GM18858 (cell line): ENCODE measurements at regions not wholly inside any gene's neighbourhood (a gene's known extent, or its start where the extent isn't known, plus 50 kb on each side); places are given as distances from the start of the nearest gene placed in this dataset.

Source experiments
- ATAC-seq: cut with Tn5 transposase; IDR thresholded peaks from one replicate; pipeline ENCODE4 v1.9.1; 2021; ENCODE audit not compliant: unreplicated experiment

DNA sequence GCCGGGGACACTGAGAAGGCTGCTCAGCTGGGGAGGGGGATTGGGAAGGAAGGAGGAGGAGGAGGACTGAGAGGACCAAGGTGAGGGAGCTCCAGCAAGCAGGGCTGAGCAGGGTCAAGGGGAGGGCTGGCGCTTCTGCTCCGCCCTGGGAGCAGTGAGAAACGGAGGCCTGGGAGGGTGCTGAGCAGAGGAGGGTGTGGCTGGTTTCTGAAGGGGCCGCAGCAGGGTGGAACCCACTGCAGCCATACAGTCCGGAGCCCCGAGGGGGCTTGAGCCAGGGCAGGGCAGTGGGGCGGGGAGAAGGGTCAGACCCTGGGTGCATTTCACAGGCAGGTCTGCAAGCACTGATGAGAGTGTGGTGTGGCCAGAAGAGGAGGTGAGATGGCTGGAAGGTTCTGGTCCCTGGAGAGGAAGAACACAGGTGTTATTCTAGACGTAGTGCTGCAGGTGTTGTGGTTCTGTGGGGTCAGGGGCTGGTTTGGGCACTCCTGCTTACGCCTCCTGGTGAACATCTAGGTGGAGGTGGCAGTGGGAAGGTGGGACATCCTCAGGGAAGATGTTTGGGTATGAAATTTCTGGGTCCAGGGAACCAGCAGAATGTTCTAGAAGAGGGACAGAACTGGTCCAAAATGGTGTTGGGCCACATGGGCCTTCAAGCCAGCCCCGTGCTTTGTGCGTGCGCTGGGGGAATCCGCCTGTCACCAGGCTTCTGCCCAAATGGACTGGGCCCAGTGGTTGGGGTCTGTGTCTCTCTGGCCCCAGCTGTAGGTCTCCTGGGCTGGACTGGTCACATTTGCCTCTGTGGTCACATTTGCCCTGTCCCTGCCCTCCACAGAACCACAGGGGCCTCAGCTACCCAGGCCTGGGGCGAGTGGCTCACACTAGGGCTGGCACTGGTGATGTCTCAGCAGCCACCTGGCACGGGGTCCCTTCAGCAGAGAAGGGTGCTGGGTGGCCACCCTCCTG is 714.7 kb downstream of the BRD1 start:
- no peak for ATAC-seq

GRCh38 chr22:49112176-49112575 is 715.5 kb downstream of the BRD1 start:
- ATAC-seq, result no peak

GRCh38 chr22:49111085-49111484 is 716.6 kb downstream of the BRD1 start:
- ATAC-seq, result no peak

DNA sequence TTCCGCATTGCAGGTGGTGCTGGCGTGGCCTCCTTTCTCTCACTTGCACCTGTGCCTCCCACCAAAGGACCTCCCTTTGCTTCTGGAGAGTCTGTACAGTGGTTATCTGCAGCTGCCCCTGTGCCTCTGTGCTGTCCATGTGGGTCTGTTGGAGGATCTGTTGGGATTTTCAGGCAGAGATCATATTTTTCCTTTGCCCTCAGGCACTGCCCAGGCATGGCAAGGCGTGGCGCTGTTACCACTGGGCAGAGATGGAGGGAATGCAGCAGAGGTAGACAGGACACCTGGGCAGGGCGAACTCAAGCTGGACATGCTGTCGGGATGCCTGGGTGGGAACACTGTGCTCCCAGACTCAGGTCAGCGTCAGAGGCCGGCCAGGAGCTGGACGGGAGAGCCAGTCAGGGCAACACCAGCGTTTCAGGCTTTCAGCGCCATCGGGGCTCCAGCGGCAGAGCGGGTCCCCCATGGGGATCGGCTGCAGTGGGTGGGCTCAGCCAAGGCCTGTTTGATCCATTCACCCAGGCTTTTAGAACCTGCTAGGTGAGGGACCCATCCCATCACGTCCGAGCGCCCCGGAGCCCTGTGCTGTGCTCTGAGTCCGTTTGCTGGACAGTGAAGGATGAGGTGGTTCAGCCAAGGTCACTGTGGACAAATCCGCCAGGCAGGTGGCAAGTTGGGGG is 718.9 kb downstream of the BRD1 start:
- ATAC-seq, result no peak

GRCh38 chr22:49107961-49108530 is 719.6 kb downstream of the BRD1 start:
- ATAC-seq, result no peak

DNA sequence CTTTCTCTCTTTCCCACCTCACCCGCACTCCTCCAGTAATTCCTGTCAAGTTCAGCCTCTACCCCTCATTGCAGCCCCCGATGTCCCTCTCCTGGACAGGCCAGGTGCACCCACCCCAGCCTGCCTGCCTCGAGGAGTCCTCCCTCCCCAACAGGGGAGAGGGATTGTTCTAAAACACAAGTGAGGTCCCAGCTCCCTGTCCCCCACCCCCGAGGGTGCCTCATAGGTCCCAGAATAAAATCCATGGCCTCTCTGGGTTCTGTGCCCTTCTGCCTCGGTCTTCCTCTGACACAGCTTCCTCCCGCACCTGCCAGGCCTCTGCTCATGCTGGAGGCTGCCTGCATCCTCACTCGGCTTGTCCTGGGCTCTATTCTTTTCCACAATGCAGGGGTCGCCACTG is 720.1 kb downstream of the BRD1 start:
- ATAC-seq, result no peak

DNA sequence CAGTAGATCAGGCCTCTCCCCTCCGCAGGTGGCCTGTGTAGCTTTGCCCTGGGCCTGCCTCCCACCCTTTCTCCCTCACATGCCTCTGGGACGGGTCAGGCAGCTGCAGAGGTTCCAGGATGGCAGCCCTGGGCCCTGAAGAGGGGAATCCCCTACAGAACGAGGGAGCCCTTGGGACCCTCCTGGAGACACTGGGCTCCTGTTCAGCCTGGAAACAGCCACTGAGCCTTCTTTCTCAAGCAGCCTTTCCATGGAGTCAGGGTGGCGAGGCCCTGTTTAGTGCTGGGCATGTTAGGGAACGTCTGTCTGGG is 720.9 kb downstream of the BRD1 start:
- no peak for ATAC-seq

GRCh38 chr22:49106096-49106841 is 721.4 kb downstream of the BRD1 start:
- ATAC-seq, result no peak

DNA sequence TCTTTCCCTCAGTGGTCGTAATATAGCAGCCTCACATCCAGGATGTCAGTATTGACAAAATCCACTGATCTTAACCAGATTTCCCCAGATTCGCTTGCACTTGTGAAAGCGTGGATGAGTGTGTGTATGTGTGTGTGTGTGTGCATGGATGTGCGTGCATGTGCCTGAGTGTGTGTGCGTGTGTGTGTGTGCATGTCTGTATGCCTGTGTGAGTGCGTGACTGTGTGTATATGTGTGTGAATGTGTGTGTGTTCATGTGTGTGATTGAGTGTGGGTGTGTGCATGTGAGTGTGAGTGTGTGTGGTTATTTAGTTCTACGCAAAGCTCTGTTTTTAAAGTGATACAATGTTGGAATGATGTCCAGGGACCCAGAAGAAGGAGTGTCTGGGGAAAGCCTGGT is 723.2 kb downstream of the BRD1 start:
- no peak for ATAC-seq

DNA sequence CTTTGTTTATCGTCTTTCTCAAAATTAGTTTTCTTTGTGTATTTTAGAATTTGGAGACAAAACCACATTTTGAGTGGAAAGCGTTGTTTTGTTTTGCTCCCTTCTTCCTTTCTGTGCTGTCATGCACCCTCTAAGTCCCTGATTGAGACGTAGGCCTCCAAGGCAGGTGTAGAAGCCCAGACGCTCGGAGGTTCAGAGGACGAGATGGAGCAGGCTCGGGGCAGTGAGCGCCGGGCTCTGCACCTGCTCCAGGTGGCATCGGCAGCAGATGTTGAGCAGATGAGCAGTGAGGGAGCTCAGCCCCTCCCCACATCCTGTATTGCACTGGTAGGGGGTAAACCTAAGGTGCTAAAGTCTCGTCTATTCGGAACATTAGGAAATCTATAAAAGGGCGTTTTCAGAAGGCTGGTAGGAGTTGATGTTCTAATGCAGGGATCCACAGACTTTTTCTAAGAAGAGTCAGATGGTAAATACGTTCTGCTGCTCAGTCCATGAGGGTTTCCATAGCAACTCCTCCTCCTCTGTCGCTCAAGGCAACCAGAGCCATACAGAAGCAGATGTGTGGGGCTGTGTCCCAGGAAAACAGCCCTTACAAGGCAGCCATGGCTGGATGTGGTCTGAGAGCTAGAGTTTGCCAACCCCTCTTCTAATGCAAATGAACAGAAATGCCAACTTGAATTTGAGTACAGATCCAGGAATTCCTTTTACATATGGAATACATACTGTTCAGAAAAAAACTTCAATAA is 724.2 kb downstream of the BRD1 start:
- ATAC-seq, result no peak

- ATAC-seq, result no peak
Observed at GRCh38 chr22:49102367-49102766, 725.3 kb downstream of the BRD1 start.

DNA sequence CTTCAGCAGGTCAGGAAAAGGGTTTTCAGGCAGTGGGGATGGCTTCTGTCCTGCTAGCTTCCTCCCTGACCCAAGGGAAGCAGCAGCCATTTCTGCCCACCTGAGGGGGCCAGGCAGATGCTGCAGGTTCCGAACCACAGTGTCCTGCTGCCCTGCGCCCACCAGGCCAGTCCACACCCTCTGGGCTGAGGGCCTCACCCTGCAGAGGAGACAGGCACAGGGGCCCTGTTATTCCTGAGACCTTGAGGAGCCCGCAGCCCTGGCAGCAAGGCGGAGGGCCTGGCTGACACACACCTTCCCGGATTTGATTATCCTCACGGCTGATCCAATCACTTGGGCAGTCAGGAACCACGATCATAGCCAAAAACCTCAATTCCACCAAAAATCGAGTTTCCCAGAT is 725.8 kb downstream of the BRD1 start:
- ATAC-seq, result no peak

DNA sequence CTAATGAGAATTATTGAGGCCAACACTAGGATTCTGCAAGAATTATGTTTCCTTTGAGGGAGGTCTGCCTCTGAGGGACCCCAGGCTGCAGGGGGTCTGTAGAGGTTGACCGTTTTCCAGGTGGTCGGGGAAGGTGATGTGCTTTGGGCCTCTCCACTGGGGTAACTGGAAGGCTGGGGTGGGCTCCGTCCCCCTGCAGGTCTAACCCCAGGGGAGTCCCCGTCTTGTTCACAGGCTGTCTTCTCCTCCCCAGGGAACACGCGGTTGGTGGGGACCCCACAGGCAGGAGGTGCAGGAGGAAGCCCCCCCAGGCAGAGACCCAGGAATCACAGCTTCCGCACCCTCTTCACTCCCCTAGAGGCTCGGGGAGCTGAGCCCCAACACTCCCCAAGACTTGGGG is 726.4 kb downstream of the BRD1 start:
- ATAC-seq, result no peak

DNA sequence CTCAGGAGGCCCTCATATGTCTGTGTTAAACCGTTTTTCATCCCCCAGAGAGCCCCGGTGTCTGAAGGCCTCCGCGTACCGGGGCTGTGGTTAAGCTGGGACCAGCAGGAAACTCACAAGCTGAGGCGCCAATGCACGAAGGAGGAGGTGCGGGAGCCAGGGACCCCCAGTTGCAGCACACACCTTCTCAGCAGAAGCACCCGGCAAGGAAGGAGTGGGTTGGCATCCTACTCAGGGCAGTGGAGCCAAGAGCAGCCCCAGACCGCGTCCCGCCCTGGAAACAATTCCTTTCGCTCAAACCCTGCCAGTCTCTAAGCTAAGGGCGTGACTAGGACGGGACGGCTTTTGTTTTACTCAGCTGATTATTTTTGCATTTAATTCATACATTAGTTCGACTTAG is 726.9 kb downstream of the BRD1 start:
- ATAC-seq, result no peak

- ATAC-seq, result no peak
Observed at GRCh38 chr22:49100316-49100715, 727.4 kb downstream of the BRD1 start.

- ATAC-seq, result no peak
Observed at GRCh38 chr22:49099496-49100124, 728.1 kb downstream of the BRD1 start.

- ATAC-seq, result no peak
Observed at GRCh38 chr22:49099089-49099488, 728.6 kb downstream of the BRD1 start.

- no peak for ATAC-seq
Observed at GRCh38 chr22:49097966-49098365, 729.7 kb downstream of the BRD1 start.

DNA sequence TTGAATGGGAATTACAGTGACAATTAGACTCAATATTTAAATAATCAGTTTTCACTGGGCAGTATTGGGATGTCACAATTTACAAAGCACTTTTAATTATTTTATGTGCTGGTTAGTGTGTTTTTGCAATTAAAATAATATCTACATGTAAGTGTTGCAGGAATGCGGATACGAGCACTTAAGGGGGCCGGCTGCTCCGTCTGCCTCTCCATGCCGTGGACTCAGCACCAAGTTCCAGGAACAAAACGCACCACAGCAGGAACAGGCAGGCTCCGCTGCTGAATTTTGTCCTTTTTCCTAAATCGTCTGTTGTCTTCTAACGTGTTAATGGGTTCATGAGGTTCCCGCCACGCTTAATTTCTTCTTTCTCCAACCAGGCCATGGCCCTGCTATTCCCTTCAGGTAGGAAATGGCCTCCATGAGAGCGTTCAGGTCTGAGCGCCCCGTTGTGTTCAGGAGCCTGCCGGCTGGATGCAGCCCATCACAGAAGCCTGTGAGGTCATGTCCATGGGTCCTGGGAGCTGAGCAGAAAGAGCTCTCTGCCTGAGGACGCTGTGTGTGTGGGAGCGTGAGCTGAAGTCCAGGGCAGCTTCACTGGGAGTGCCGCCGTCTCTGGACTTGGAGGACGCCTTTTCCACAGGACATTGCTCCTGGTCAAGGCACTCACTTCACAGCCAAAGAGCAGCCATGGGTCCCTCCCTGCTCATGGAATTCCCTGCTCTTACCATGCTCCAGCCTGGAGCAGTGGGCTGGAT is 730.3 kb downstream of the BRD1 start:
- no peak for ATAC-seq

DNA sequence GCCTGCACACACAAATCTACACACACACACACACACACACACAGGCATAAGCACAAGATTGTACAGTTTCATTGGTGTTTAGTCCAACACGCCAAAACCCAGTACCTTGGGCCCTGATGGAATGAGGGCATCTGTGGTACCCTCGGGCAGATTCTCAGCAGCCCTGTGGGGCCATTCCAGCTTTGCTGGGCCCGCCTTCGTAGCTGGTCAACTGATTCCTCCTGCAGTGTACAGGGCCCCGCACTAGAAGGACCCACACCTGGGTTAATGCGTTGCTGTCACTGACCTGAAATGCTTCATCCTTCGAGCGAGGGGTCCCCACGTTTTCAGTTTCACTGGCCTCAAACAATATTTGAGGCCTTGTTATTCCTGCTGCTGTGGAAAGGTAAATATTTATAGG is 731.2 kb downstream of the BRD1 start:
- ATAC-seq, result no peak
